ENCODE measurements at regions not wholly inside any gene's neighbourhood (a gene's known extent, or its start where the extent isn't known, plus 50 kb on each side); places are given as distances from the start of the nearest gene placed in this dataset.

DNA sequence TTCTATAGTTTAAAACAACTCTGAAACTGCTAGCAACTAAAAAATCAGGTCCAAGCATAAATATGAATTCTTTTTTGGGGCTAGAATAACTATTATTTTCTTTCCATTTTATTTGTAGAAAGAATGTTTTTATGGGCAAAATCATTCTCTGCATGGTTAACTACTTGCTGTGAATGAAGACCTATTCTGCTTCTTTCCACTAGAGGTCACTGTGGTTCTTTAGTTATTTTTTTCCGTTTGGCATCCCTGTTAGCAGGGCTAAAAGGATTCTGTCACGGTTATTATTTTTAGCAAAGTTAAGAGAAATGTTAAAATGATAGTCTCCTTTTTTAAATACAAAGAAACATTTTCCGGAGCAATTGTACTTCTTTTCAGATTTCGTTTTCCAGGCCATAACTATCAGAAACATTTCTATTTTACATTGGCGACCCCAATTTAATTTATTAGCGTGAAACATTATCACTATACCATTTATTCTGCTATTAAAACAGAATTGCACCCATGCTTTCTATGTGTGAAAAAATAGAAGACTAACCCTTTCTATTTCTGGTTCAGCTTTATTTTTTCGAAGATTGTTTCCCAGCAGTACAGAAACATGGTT is 404.8 kb downstream of the ATP23 start:
- no peaks in the 10 kb centered on the region for H3K9me3 Mint-ChIP-seq
- POLR2A ChIA-PET: no interaction called here
- DNase-seq (no peak), ATAC-seq (no peak)
- H3K4me1 Mint-ChIP-seq (ENCODE audit: low read depth): no peaks in the 10 kb centered on the region
- intact Hi-C loops (cut with micrococcal nuclease): loop anchor here (5.0 kb wide), 1 partner anchor 806 kb away; no protein-coding TSS in a partner anchor
- peaks cover 9% of the 10 kb centered on the region for H3K27me3 Mint-ChIP-seq
- H3K4me3 Mint-ChIP-seq: no peak overlapping the region
- peak; percentile 78 for TF ChIP-seq CTCF (IDR thresholded peaks at IDR 0.05)
- CTCF ChIA-PET: interaction anchor here (0.9 to 1.0 kb wide), 2 partner anchors 100 to 364 kb away, joined by 3 read pairs; no protein-coding TSS in a partner anchor
- H3K36me3 Mint-ChIP-seq (ENCODE audit: low read depth): no peaks in the 10 kb centered on the region
- H3K27ac Mint-ChIP-seq: no peak overlapping the region

- no peak for TF ChIP-seq CTCF (IDR thresholded peaks at IDR 0.05)
- Mint-ChIP-seq H3K27ac (no peak overlapping the region), H3K27me3 (peaks cover 9% of the 10 kb centered on the region), H3K36me3 (ENCODE audit: low read depth) (no peaks in the 10 kb centered on the region), H3K4me1 (ENCODE audit: low read depth) (no peaks in the 10 kb centered on the region), H3K4me3 (no peak overlapping the region), H3K9me3 (no peaks in the 10 kb centered on the region)
- ATAC-seq (no peak), DNase-seq (no peak)
- ChIA-PET CTCF (interaction anchor here (0.9 to 1.0 kb wide), 2 partner anchors 99 to 365 kb away, joined by 3 read pairs; no protein-coding TSS in a partner anchor), POLR2A (no interaction called here)
- intact Hi-C loops (cut with micrococcal nuclease): loop anchor here (5.0 kb wide), 1 partner anchor 805 kb away; no protein-coding TSS in a partner anchor
Measured at GRCh38 chr12:58347188-58347587, 405.8 kb downstream of the ATP23 start.

DNA sequence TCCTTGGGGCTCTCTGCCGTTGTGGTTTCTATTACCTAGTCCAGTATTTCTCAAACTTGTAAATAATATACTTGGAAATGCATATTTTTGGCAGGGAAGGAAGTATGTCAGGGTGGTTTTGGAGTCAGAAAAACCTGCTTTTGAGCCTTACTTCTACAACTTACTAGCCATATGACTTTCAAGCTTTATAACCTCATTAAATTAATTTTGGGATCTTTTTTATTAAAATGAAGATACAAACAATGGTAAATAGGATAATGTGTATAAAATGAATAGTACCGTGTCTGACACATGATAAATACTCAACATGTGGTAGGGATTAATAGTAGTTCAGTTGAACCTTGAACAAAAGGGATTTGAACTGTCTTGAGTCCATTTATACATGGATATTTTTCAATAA is 406.3 kb downstream of the ATP23 start:
- DNase-seq: no peak
- no peak for TF ChIP-seq CTCF (IDR thresholded peaks at IDR 0.05)
- H3K36me3 Mint-ChIP-seq (ENCODE audit: low read depth): no peaks in the 10 kb centered on the region

GRCh38 chr12:58349161-58349560 is 407.8 kb downstream of the ATP23 start:
- H3K36me3 Mint-ChIP-seq (ENCODE audit: low read depth): no peaks in the 10 kb centered on the region
- H3K4me1 Mint-ChIP-seq (ENCODE audit: low read depth): no peaks in the 10 kb centered on the region
- ChIA-PET POLR2A (no interaction called here), CTCF (interaction anchor here (0.7 to 1.5 kb wide), 4 partner anchors 16 to 801 kb away, joined by 3 to 4 read pairs (median 3); no protein-coding TSS in a partner anchor)
- H3K4me3 Mint-ChIP-seq: no peak overlapping the region
- ATAC-seq (no peak), DNase-seq (no peak)
- H3K27ac Mint-ChIP-seq: no peak overlapping the region
- intact Hi-C loops (cut with micrococcal nuclease): loop anchor here (5.0 kb wide), 1 partner anchor 803 kb away; no protein-coding TSS in a partner anchor
- H3K9me3 Mint-ChIP-seq: no peaks in the 10 kb centered on the region
- peaks cover 12% of the 10 kb centered on the region for H3K27me3 Mint-ChIP-seq
- no peak for TF ChIP-seq CTCF (IDR thresholded peaks at IDR 0.05)

More for the DNA sequence above, 406.3 kb downstream of the ATP23 start:
- CTCF ChIA-PET: interaction anchor here (1.2 to 1.4 kb wide), 2 partner anchors 24 to 96 kb away, joined by 3 to 4 read pairs; no protein-coding TSS in a partner anchor
- Mint-ChIP-seq H3K9me3 (no peaks in the 10 kb centered on the region), H3K4me1 (ENCODE audit: low read depth) (no peaks in the 10 kb centered on the region), H3K27me3 (peaks cover 10% of the 10 kb centered on the region), H3K4me3 (no peak overlapping the region), H3K27ac (no peak overlapping the region)
- ATAC-seq: no peak
- intact Hi-C loops (cut with micrococcal nuclease): loop anchor here (5.0 kb wide), 1 partner anchor 805 kb away; no protein-coding TSS in a partner anchor
- POLR2A ChIA-PET: no interaction called here

GRCh38 chr12:58356794-58357193 is 415.4 kb downstream of the ATP23 start:
- ATAC-seq: no peak
- Mint-ChIP-seq H3K4me3 (no peak overlapping the region), H3K27ac (no peak overlapping the region), H3K9me3 (no peaks in the 10 kb centered on the region), H3K27me3 (peaks cover 7% of the 10 kb centered on the region), H3K36me3 (ENCODE audit: low read depth) (no peaks in the 10 kb centered on the region), H3K4me1 (ENCODE audit: low read depth) (no peaks in the 10 kb centered on the region)
- CTCF ChIA-PET: no interaction called here
- no peak for DNase-seq
- intact Hi-C loops (cut with micrococcal nuclease): no loop called here
- TF ChIP-seq CTCF (IDR thresholded peaks at IDR 0.05): no peak
- POLR2A ChIA-PET: no interaction called here
